HG02571 (cell line): ENCODE measurements at regions not wholly inside any gene's neighbourhood (a gene's known extent, or its start where the extent isn't known, plus 50 kb on each side); places are given as distances from the start of the nearest gene placed in this dataset.

Experiments used
- ATAC-seq: cut with Tn5 transposase; IDR thresholded peaks from one replicate; pipeline ENCODE4 v1.9.1; 2021; ENCODE audit warnings: mild to moderate bottlenecking, moderate library complexity; ENCODE audit not compliant: unreplicated experiment

- ATAC-seq, result no peak
Measured at GRCh38 chr1:209457401-209458125, 126.0 kb upstream of the CAMK1G start.

- ATAC-seq, result no peak
Measured at GRCh38 chr1:209458921-209459320, 124.6 kb upstream of the CAMK1G start.

GRCh38 chr1:209461168-209461567 is 122.3 kb upstream of the CAMK1G start:
- no peak for ATAC-seq

DNA sequence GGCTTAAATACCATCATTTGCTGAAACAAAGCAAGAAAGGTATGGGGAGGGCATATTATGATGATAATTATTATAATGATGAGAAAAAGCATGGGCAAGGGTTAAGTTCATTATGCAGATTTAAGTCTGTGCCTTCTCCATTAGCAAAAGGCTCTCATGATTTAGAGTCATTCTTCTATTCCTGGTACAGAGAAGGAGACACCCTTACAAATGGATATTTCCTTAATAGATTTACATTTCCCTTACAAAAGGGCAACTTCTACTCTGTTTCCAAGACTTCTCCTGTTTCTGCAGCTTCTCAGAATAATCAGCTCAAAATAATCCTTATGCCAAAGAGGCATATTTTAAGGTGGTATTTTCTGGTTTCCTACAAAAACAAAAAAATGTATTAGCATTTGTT is 121.1 kb upstream of the CAMK1G start:
- no peak for ATAC-seq

DNA sequence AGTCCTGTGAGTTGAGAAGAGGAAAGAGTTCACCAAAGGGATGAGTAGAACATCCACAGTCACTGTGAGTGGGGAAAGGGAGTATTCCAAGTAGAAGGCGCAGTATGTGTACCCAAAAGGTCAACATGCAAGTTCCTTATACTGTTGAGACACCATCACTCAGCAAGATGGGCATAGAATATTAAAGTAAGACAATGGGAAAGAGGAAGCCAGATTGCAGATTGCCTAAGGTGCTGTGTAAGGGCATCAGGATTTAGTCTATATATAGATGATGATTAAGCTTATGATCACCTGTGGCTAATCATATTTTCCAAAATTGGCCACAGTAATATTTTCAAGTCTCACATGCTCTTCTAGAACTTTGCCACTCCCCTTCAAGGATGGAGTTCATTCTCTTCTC is 120.1 kb upstream of the CAMK1G start:
- no peak for ATAC-seq

DNA sequence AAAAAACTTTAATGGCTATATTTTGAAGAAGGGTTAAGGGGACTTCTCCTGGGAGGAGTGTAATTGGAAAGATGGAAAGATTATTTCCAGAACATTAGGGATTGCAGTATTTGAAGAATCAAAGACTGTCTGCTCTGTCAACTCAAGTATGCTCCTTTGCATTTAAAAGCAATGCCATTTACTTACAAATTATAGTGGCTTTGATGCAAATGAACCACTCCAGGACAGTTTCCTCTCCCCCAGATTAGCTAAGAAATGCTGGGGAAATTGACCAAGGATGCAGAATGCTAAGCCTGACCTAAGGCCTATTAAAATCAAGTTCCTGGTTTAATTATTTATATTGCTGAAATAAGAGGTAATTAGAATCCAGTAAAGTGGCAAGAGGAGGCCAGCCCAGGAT is 110.5 kb upstream of the CAMK1G start:
- no peak for ATAC-seq

- ATAC-seq, result no peak
Measured at GRCh38 chr1:209480345-209480744, 103.2 kb upstream of the CAMK1G start.

DNA sequence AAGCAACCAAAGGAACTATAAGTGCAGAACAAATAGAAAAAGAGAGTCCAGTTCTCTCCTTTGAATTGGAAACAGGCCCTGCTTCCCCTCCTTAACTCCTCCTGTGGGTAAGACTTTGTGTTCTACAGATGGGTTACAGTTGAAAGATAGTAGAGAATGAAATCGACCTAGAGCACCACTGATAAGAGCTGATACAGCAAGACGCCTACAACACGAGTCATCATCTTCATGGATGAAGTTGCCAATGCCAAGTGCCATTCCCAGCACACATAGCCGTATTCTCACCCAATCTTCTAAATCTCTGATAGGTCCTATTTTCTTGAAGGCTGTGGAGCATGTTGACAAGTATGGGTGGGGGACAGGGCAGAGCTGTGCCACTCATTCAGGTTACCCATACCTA is 99.8 kb upstream of the CAMK1G start:
- no peak for ATAC-seq

DNA sequence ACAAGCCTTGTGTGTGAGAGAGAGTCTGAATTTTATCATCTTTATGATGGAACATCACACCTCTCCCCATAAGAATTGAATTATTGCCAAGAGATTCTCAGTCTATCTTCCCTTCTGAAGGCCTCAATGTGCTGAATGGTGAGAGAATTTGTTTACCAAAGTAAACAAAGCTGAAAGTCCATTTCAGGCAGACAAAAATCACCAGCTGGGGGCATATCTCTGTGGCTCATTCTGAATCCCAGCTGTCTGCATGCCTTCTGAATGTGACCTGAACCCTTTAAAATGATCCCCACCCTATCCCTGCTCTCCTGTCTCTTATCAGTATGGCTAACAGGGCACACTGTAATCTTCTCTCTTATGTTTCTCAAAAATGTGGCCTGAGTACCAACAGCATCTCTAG is 99.1 kb upstream of the CAMK1G start:
- no peak for ATAC-seq

GRCh38 chr1:209485167-209485566 is 98.3 kb upstream of the CAMK1G start:
- no peak for ATAC-seq

- no peak for ATAC-seq
Measured at GRCh38 chr1:209485751-209486150, 97.8 kb upstream of the CAMK1G start.

GRCh38 chr1:209486861-209487593 is 96.5 kb upstream of the CAMK1G start:
- no peak for ATAC-seq

GRCh38 chr1:209490013-209490412 is 93.5 kb upstream of the CAMK1G start:
- ATAC-seq, result no peak

DNA sequence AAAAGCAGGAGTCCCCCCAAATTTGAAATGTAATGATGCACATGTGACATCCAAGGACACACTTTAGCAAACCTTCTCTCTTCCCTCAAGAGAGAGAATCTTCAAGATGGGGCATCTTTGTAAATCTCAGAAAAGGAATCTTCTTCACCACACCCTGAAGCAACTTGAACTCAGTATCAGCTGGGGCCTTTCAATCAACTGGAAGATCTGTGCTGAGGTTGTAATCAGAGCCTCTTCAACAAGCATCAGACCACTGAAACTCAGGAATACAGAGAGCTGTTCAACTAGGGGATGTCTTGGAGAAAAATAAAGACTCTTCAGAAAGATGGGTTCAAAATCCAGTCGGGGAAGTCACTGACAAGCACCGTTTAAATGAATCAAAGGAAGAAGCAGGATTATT is 92.5 kb upstream of the CAMK1G start:
- ATAC-seq, result no peak

DNA sequence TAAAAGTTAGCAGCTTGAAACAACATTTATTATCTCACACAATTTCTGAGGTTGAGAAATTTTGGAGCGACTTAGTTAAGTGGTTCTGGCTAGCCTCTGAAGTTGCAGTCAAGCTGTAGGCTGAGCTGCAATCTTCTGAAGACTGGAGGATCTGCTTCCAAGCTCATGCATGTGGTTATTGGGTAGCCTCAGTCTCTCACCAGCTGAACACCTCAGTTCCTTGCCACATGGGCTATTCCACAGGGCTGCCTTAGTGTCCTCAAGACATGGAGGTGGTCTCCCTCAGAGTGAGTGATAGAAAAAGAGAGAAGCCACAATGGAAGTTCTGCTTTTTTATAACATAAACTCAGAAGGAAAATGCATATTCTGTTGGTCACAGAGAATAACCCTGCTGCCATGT is 92.0 kb upstream of the CAMK1G start:
- no peak for ATAC-seq

DNA sequence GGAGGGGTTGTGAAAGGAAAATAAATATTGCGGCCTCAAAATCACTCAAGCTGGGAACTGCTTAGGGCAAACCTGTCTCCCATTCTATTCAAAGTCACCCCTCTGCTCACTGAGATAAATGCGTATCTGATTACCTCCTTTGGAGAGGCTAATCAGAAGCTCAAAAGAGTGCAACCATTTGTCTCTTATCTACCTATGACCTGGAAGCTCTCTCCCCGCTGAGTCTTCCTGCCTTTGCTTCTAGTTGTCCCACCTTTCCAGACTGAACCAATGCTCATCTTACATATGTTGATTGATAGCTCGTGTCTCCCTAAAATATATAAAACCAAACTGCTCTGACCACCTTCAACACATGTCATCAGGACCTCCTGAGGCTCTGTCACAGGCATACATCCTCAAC is 91.6 kb upstream of the CAMK1G start:
- no peak for ATAC-seq

DNA sequence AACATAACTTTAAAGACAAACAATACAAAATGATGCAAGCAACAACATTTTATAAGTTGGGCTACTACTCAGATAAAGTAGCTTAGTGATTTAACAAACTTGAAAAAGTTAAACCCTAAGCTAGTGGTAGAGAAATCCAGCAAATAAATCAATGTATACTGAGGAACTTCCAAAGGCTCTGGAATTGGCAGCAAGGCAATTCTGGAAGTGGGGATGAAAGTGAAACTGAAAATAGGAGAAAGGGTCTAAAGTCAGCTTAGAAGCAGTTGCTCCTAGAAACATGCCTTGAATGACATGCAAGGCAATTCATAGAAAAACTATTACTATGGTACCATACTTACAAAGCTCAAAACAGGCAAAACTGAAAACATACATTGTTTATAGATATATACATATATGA is 90.0 kb upstream of the CAMK1G start:
- no peak for ATAC-seq

- ATAC-seq, result no peak
Measured at GRCh38 chr1:209497729-209498128, 85.8 kb upstream of the CAMK1G start.

GRCh38 chr1:209500993-209501392 is 82.5 kb upstream of the CAMK1G start:
- ATAC-seq, result no peak

DNA sequence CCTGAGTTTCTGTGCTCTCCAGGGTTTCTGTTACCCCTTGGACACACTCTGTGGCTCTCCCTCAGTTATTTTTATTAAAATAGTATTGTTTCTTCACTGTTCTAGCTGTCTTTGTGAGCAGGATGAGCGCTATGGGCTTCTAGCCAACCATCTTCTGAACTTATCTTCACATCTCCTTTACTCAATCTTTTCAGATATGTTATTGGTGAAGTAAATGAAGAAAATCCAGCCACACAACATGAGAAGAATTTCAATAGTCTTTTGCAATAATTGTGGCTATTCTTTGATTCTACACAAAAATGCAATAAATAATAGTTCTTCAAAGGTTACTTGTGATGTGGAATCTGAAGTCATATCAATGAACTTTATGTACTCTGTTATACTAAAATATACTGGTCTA is 80.3 kb upstream of the CAMK1G start:
- no peak for ATAC-seq

GRCh38 chr1:209504571-209504970 is 78.9 kb upstream of the CAMK1G start:
- no peak for ATAC-seq

GRCh38 chr1:209505044-209505443 is 78.5 kb upstream of the CAMK1G start:
- no peak for ATAC-seq

- no peak for ATAC-seq
Measured at GRCh38 chr1:209506101-209506500, 77.4 kb upstream of the CAMK1G start.
